ENCODE measurements at regions not wholly inside any gene's neighbourhood (a gene's known extent, or its start where the extent isn't known, plus 50 kb on each side); places are given as distances from the start of the nearest gene placed in this dataset.

DNA sequence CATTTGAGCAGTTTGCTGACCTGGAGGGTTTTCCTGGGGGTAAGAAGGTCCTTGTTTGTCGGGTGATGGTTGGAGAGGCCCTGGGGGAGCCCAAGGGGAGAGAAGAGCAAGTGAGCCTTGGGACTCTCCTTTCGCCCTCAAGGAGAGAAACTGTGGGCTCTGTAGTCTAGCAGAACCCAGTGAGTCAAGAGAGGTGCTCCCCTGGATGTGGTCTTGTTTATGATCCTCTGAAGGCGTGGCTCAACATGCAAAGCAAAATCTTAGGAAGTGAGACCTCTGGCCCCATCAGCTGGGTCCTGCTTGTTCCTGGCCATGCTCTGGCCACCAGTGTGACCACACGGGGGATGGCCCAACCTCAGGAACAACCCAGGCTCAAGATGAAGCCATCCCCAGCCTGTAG is 66.5 kb upstream of the ALX4 start:
- H3K27me3 ChIP-seq = no peaks in the 10 kb centered on the region
- no peak overlapping the region for H3K4me3 ChIP-seq
- TF ChIP-seq, protein P1, sequence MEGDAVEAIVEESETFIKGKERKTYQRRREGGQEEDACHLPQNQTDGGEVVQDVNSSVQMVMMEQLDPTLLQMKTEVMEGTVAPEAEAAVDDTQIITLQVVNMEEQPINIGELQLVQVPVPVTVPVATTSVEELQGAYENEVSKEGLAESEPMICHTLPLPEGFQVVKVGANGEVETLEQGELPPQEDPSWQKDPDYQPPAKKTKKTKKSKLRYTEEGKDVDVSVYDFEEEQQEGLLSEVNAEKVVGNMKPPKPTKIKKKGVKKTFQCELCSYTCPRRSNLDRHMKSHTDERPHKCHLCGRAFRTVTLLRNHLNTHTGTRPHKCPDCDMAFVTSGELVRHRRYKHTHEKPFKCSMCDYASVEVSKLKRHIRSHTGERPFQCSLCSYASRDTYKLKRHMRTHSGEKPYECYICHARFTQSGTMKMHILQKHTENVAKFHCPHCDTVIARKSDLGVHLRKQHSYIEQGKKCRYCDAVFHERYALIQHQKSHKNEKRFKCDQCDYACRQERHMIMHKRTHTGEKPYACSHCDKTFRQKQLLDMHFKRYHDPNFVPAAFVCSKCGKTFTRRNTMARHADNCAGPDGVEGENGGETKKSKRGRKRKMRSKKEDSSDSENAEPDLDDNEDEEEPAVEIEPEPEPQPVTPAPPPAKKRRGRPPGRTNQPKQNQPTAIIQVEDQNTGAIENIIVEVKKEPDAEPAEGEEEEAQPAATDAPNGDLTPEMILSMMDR (IDR thresholded peaks at IDR 0.05) = no peak
- no peaks in the 10 kb centered on the region for H3K36me3 ChIP-seq
- no peak overlapping the region for H3K27ac ChIP-seq
- no peaks in the 10 kb centered on the region for H3K4me1 ChIP-seq
- peaks cover 0 to 9% of the 10 kb centered on the region in 2 donors for H3K9me3 ChIP-seq
- DNase-seq (ENCODE audit: low spot score) = no peak

DNA sequence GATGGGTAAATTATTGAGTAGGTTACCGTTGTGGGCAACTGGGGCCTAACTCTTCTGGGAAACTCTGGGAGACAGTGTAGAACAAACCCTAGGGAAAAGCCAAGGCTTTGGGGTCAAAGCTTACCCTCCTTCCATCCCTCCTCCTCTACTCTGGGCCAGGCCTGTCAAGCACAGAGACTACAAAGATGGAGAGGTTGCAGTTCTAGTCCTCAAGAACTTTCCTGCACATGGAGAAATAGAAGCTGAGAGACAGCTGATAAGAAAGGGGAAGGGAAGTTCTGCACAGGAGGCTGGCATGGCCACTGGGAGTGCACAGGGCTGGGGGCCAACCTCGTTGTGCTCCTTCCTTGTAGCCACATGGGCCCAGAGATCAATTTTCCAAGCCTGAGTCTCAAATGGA is 67.2 kb upstream of the ALX4 start:
- no peak overlapping the region for H3K4me3 ChIP-seq
- H3K27me3 ChIP-seq = no peaks in the 10 kb centered on the region
- H3K27ac ChIP-seq = no peak overlapping the region
- no peaks in the 10 kb centered on the region for H3K4me1 ChIP-seq
- peaks cover 0 to 9% of the 10 kb centered on the region in 2 donors for H3K9me3 ChIP-seq
- TF ChIP-seq, protein P1 (IDR thresholded peaks at IDR 0.05) = no peak
- no peaks in the 10 kb centered on the region for H3K36me3 ChIP-seq
- no peak for DNase-seq (ENCODE audit: low spot score)

DNA sequence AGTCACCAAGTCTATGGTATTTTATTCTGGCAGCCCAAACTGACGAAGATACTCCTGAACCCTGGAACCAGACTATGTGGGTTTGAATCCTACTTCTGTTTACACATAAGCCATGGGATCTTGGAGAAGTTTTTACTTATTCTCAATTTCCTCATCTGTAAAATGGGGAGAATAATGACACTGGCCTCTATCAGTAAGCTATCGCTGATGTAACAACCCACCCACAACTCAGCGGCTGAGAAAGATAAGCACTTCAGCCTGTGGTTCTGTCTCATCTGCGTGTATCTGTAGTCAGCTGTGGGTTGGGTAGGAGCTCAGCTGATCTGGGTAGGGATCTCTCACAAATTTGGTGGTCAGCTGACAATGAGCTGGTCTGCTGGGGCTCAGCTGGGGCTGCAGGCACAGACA is 68.0 kb upstream of the ALX4 start:
- Histone ChIP-seq H3K4me1 (no peaks in the 10 kb centered on the region), H3K4me3 (no peak overlapping the region), H3K27me3 (no peaks in the 10 kb centered on the region), H3K9me3 (peaks cover 0 to 9% of the 10 kb centered on the region in 2 donors), H3K36me3 (no peaks in the 10 kb centered on the region), H3K27ac (no peak overlapping the region)
- TF ChIP-seq, protein P1 (IDR thresholded peaks at IDR 0.05) = no peak
- no peak for DNase-seq (ENCODE audit: low spot score)

DNA sequence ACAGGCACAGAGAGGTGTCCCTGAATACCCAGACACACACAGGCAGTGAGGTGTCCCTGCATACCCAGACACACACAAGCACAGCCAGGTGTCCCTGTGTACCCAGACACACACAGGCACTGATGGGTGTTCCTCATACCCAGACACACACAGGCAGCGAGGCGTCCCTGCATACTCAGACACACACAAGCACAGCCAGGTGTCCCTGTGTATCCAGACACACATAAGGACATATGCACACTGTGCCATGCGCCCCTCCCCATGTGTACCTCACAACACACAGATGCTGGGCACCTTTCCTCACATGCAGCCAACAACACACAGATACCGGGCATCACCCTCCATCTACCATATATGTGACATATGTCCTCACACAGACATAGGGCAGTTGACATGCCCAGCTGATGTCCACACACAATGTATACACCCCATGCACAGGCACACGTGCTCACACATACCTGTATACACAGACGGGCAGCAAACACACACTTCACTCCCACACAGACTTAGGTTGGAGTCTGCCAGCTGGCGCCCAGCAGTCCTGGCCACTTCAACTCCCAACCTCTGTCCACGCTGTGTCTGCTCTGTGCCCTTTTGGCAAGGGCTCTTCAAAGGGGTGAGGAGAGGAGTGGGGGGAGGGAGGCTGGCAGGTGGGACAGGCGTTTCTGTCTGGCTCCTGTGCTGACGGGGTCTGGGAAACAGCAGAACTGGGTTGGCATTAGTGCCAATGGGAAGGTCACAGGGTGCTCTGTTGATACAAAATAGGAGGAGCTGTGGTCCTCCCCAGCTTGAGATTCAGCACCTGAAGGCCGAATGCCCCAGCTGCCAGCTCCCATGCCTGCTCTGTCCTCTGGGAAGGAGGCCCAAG is 69.4 kb upstream of the ALX4 start:
- Histone ChIP-seq H3K36me3 (no peaks in the 10 kb centered on the region), H3K27me3 (no peaks in the 10 kb centered on the region), H3K4me1 (no peaks in the 10 kb centered on the region), H3K27ac (no peak overlapping the region), H3K9me3 (peaks cover 0 to 9% of the 10 kb centered on the region in 2 donors), H3K4me3 (no peak overlapping the region)
- TF ChIP-seq, protein P1 (IDR thresholded peaks at IDR 0.05) = no peak
- DNase-seq (ENCODE audit: low spot score) = no peak

DNA sequence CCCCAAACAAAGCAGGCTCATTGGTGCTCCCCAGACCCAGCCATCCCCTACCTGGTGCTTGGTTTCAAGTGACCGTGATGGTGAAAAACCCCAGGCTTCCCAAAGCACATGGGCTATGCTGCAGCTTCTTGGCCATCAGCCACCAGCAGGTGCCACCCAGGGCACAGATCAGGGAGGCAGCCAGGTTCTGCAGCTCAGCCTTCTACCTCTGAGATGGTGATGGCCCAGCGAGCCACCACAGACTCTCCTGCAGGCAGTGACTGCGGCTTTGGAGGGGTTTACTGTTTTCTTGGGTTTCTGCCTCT is 70.0 kb upstream of the ALX4 start:
- TF ChIP-seq, protein P1 (IDR thresholded peaks at IDR 0.05) = no peak
- H3K4me3 ChIP-seq = no peak overlapping the region
- H3K9me3 ChIP-seq = peaks cover 0 to 9% of the 10 kb centered on the region in 2 donors
- H3K27me3 ChIP-seq = no peaks in the 10 kb centered on the region
- no peak for DNase-seq (ENCODE audit: low spot score)
- H3K36me3 ChIP-seq = no peaks in the 10 kb centered on the region
- H3K4me1 ChIP-seq = no peaks in the 10 kb centered on the region
- no peak overlapping the region for H3K27ac ChIP-seq

DNA sequence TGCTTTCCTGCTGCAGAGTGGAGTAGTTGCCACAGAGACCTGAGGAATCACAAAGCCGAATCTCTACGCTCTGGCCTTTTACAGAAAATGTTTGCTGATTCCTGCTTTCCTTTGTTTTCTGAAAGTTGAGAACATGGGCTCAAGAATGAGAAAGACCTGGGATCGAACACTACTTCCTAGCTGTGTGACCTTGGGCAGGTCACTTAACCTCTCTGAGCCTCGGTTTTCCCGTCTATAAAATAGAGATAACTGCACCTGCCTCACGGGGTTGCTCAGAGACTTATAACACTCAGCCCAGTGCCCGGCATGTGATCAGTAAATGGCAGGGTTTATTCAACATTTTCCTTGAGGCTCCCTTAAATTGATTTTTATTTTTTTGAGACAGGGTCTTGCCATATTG is 70.9 kb upstream of the ALX4 start:
- peaks cover 0 to 9% of the 10 kb centered on the region in 2 donors for H3K9me3 ChIP-seq
- TF ChIP-seq, protein P1 (IDR thresholded peaks at IDR 0.05) = no peak
- no peak for DNase-seq (ENCODE audit: low spot score)
- H3K4me3 ChIP-seq = no peak overlapping the region
- H3K36me3 ChIP-seq = no peaks in the 10 kb centered on the region
- no peaks in the 10 kb centered on the region for H3K27me3 ChIP-seq
- no peaks in the 10 kb centered on the region for H3K4me1 ChIP-seq
- H3K27ac ChIP-seq = no peak overlapping the region
